H1 (cell line): ENCODE measurements at regions not wholly inside any gene's neighbourhood (a gene's known extent, or its start where the extent isn't known, plus 50 kb on each side); places are given as distances from the start of the nearest gene placed in this dataset.
"Not testable (repeated sequence)": the region's sequence is repeated elsewhere in the genome, so short reads cannot be mapped to it uniquely, and the experiment has no call there.

Experiments
- CTCF ChIA-PET: fragments of 300-600 bp; sonication (Branson Sonifier 250); formaldehyde crosslinking; loops from one replicate; lab custom pipeline; 2021; ENCODE audit not compliant: partially characterized antibody; lab: Charles Lee
- POLR2A ChIA-PET: fragments of 300-600 bp; sonication (Branson Sonifier 250); formaldehyde crosslinking; loops from one replicate; lab custom pipeline; 2021; ENCODE audit warnings: inconsistent platforms; ENCODE audit not compliant: partially characterized antibody; lab: Charles Lee
- DNase-seq, 2 experiments: peaks; one replicate each; pipeline versions ENCODE4 v3.0.0 to v3.0.0-alpha.2; 2010 to 2022; ENCODE audit warnings: low spot score in 2 of 2, low read depth in 1 of 2, mixed read lengths in 1 of 2
- FAIRE-seq: peaks from 2 replicates; lab custom pipeline; 2011; peaks lifted over from hg19 to GRCh38; lab: Jason Lieb, UNC
- H2AFZ ChIP-seq: 2 replicates; pipeline ENCODE4 v1.8.1; 2012; ENCODE audit warnings: low read length, inconsistent platforms
- H2AK5ac ChIP-seq: 2 replicates; pipeline ENCODE4 v1.6.1; 2013; ENCODE audit warnings: low read depth, low read length
- H2BK120ac ChIP-seq: replicated peaks from 2 replicates; pipeline ENCODE3; 2013; ENCODE audit warnings: low read depth, low read length, inconsistent platforms
- H2BK12ac ChIP-seq: 2 replicates; pipeline ENCODE4 v1.6.1; 2013; ENCODE audit warnings: low read depth, low read length
- H2BK15ac ChIP-seq: 2 replicates; pipeline ENCODE4 v1.6.1; 2013; ENCODE audit warnings: low read length
- H2BK20ac ChIP-seq: 2 replicates; pipeline ENCODE4 v1.6.1; 2013; ENCODE audit warnings: low read length
- H2BK5ac ChIP-seq: 2 replicates; pipeline ENCODE4 v1.6.1; 2013; ENCODE audit warnings: low read depth, low read length
- H3K14ac ChIP-seq: 2 replicates; pipeline ENCODE4 v1.6.1; 2013; ENCODE audit warnings: inconsistent platforms; ENCODE audit not compliant: insufficient read length
- H3K18ac ChIP-seq: 2 replicates; pipeline ENCODE4 v1.6.1; 2013; ENCODE audit warnings: low read length; ENCODE audit errors: extremely low read depth
- H3K23ac ChIP-seq: 2 replicates; pipeline ENCODE4 v1.6.1; 2013; ENCODE audit warnings: inconsistent platforms; ENCODE audit not compliant: insufficient read length
- H3K23me2 ChIP-seq: 2 replicates; pipeline ENCODE4 v1.6.1; 2013; ENCODE audit warnings: low read depth, low read length
- H3K27ac ChIP-seq: 2 replicates; pipeline ENCODE4 v1.6.1; 2011; ENCODE audit warnings: low read depth, low read length, inconsistent platforms
- H3K27me3 ChIP-seq, 4 experiments: replicated peaks in 1 of 4; 1 replicate in 1 of 4; 2 replicates in 3 of 4; pipeline versions ENCODE4 v1.6.1 to v1.8.1; 2011 to 2013; ENCODE audit warnings: low read length in 3 of 4, mild to moderate bottlenecking in 3 of 4, inconsistent platforms in 2 of 4, mixed read lengths in 2 of 4, moderate library complexity in 1 of 4; ENCODE audit not compliant: control insufficient read depth in 3 of 4, insufficient read depth in 3 of 4; ENCODE audit errors: extremely low read depth in 1 of 4
- H3K36me3 ChIP-seq, 4 experiments: 2 replicates each; pipeline versions ENCODE4 v1.6.1 to v1.8.1; 2011 to 2013; ENCODE audit warnings: mild to moderate bottlenecking in 4 of 4, low read length in 3 of 4, moderate library complexity in 2 of 4, control low read depth in 1 of 4, inconsistent platforms in 1 of 4; ENCODE audit not compliant: insufficient read depth in 4 of 4, control insufficient read depth in 2 of 4
- H3K4ac ChIP-seq: replicated peaks from 2 replicates; pipeline ENCODE3; 2013; ENCODE audit warnings: low read length, low read depth, mixed read lengths, inconsistent platforms; ENCODE audit not compliant: insufficient read length
- H3K4me1 ChIP-seq, 4 experiments: replicated peaks in 1 of 4; 1 replicate in 1 of 4; 2 replicates in 3 of 4; pipeline versions ENCODE4 v1.6.1 to v1.8.1; 2011 to 2013; ENCODE audit warnings: low read length in 3 of 4, inconsistent platforms in 2 of 4, mixed read lengths in 1 of 4; ENCODE audit not compliant: insufficient read depth in 4 of 4, control insufficient read depth in 3 of 4
- H3K4me2 ChIP-seq, 2 experiments: 2 replicates each; pipeline versions ENCODE4 v1.6.1 to v1.8.1; 2011 to 2013; ENCODE audit warnings: low read depth in 2 of 2, low read length in 2 of 2, control low read depth in 1 of 2, inconsistent platforms in 1 of 2, mild to moderate bottlenecking in 1 of 2; ENCODE audit not compliant: insufficient read depth in 1 of 2
- H3K4me3 ChIP-seq, 4 experiments: fragments of 200-600, 300-600 bp in 1 of 4; sonication (generic), shearing (Covaris generic), sonication (Bioruptor Twin) in 1 of 4; 2 replicates each; pipeline versions ENCODE4 v1.5.1 to v1.8.1; 2011 to 2016; ENCODE audit warnings: low read length in 4 of 4, low read depth in 3 of 4, control low read depth in 2 of 4, inconsistent platforms in 2 of 4, mild to moderate bottlenecking in 2 of 4, mixed read lengths in 1 of 4, moderate library complexity in 1 of 4; ENCODE audit not compliant: insufficient read depth in 2 of 4; ENCODE audit errors: extremely low read depth in 1 of 4
- H3K56ac ChIP-seq: replicated peaks from 2 replicates; pipeline ENCODE3; 2013; ENCODE audit warnings: low read depth, mild to moderate bottlenecking, mixed read lengths, low read length, inconsistent platforms; ENCODE audit not compliant: insufficient read length
- H3K79me1 ChIP-seq: 2 replicates; pipeline ENCODE4 v1.6.1; 2013; ENCODE audit warnings: low read depth, low read length, control low read depth
- H3K79me2 ChIP-seq, 2 experiments: 2 replicates each; pipeline versions ENCODE4 v1.6.1 to v1.8.1; 2012 to 2013; ENCODE audit warnings: low read length in 2 of 2, mild to moderate bottlenecking in 2 of 2, inconsistent platforms in 1 of 2; ENCODE audit not compliant: insufficient read depth in 2 of 2, control insufficient read depth in 1 of 2
- H3K9ac ChIP-seq, 4 experiments: replicated peaks in 1 of 4; 1 replicate in 1 of 4; 2 replicates in 3 of 4; pipeline versions ENCODE4 v1.6.1 to v1.8.1; 2011 to 2013; ENCODE audit warnings: low read depth in 3 of 4, low read length in 3 of 4, control low read depth in 2 of 4, mild to moderate bottlenecking in 2 of 4, moderate library complexity in 2 of 4, inconsistent platforms in 1 of 4; ENCODE audit errors: extremely low read depth in 1 of 4
- H3K9me3 ChIP-seq, 2 experiments: 2 replicates each; pipeline versions ENCODE4 v1.6.1 to v1.8.1; 2012 to 2013; ENCODE audit warnings: mild to moderate bottlenecking in 2 of 2, moderate library complexity in 2 of 2, control low read depth in 1 of 2, inconsistent platforms in 1 of 2, low read depth in 1 of 2, low read length in 1 of 2, mixed read lengths in 1 of 2; ENCODE audit not compliant: insufficient read depth in 2 of 2
- H4K20me1 ChIP-seq, 2 experiments: replicated peaks in 1 of 2; 2 replicates each; pipeline versions ENCODE3 to v1.8.1; 2011 to 2013; ENCODE audit warnings: inconsistent platforms in 2 of 2, low read length in 2 of 2, mild to moderate bottlenecking in 1 of 2; ENCODE audit not compliant: insufficient read depth in 2 of 2, control insufficient read depth in 1 of 2
- H4K5ac ChIP-seq: 2 replicates; pipeline ENCODE4 v1.6.1; 2013; ENCODE audit warnings: low read length, low read depth, mixed read lengths, inconsistent platforms; ENCODE audit not compliant: insufficient read length
- H4K8ac ChIP-seq: 2 replicates; pipeline ENCODE4 v1.8.0; 2013; ENCODE audit warnings: mild to moderate bottlenecking, moderate library complexity, low read length, inconsistent platforms; ENCODE audit not compliant: insufficient read depth; ENCODE audit errors: extremely low read depth
- H4K91ac ChIP-seq: replicated peaks from 2 replicates; pipeline ENCODE3; 2013; ENCODE audit warnings: low read length, mixed read lengths, inconsistent platforms; ENCODE audit not compliant: insufficient read length
- WGBS, 2 experiments: shearing (Covaris generic) in 1 of 2; methylation state at CpG; one replicate each; pipeline versions ENCODE4 v1.1.6 to v1.1.7; 2013 to 2015; ENCODE audit warnings: low lambda C conversion rate in 2 of 2, mixed read lengths in 2 of 2, inconsistent platforms in 1 of 2, low coverage in 1 of 2, missing lambda C conversion rate in 1 of 2; ENCODE audit not compliant: insufficient replicate concordance in 2 of 2, insufficient coverage in 1 of 2, insufficient read length in 1 of 2; ENCODE audit errors: extremely low coverage in 1 of 2, missing lambda C conversion rate in 1 of 2; 5-methylcytosine and 5-hydroxymethylcytosine counted together

GRCh38 chr16:58992755-58993154 lies 258.6 kb upstream of the GOT2 start:
- peak in 1 of 2 experiments; percentile 51 for DNase-seq
- H2BK120ac ChIP-seq, H3K14ac ChIP-seq: not testable (repeated sequence)

GRCh38 chr16:58983181-58983965 lies 249.3 kb upstream of the GOT2 start:
- H2AFZ ChIP-seq, H3K79me1 ChIP-seq, H2AK5ac ChIP-seq, H2BK5ac ChIP-seq, H3K27me3 ChIP-seq, FAIRE-seq, H3K18ac ChIP-seq, H3K23ac ChIP-seq, H3K4me3 ChIP-seq, H4K8ac ChIP-seq, H3K56ac ChIP-seq, H3K27ac ChIP-seq, H3K9ac ChIP-seq, H3K23me2 ChIP-seq, CTCF ChIA-PET, H4K5ac ChIP-seq, H3K79me2 ChIP-seq, H2BK20ac ChIP-seq, H3K4me2 ChIP-seq, H3K9me3 ChIP-seq, H4K20me1 ChIP-seq, H4K91ac ChIP-seq, H2BK12ac ChIP-seq, H2BK120ac ChIP-seq, H3K4ac ChIP-seq, H3K14ac ChIP-seq, H3K36me3 ChIP-seq, H2BK15ac ChIP-seq, H3K4me1 ChIP-seq: not testable (repeated sequence)
- POLR2A ChIA-PET: interaction anchor here (0.8 kb wide), 1 partner anchor 23 kb away, joined by 3 read pairs; no protein-coding TSS in a partner anchor
- peak in 1 of 2 experiments; percentile 50 for DNase-seq
- 87% methylated on average over 19 of the region's 19 CpGs; no CpG with 5 or more reads in 1 of the 2 experiments for WGBS, 2 experiments

More at GRCh38 chr16:58992755-58993154, 258.6 kb upstream of the GOT2 start:
- H3K4me1 ChIP-seq, H3K56ac ChIP-seq, H3K23ac ChIP-seq, H3K27ac ChIP-seq, H4K5ac ChIP-seq, H3K27me3 ChIP-seq, H4K20me1 ChIP-seq, H3K79me1 ChIP-seq, H3K9me3 ChIP-seq, H3K36me3 ChIP-seq, H3K4me2 ChIP-seq, H2BK12ac ChIP-seq, H3K4me3 ChIP-seq, H3K18ac ChIP-seq, H4K8ac ChIP-seq, POLR2A ChIA-PET, H2BK5ac ChIP-seq, H3K4ac ChIP-seq, FAIRE-seq, H4K91ac ChIP-seq, H3K9ac ChIP-seq, H2AK5ac ChIP-seq, CTCF ChIA-PET, H2BK20ac ChIP-seq, H3K79me2 ChIP-seq, H2BK15ac ChIP-seq, H3K23me2 ChIP-seq, H2AFZ ChIP-seq: not testable (repeated sequence)
- WGBS, 2 experiments: 69% methylated on average over 8 of the region's 8 CpGs; no CpG with 5 or more reads in 1 of the 2 experiments
